Right lobe of liver (tissue), 6 donors: ENCODE measurements at regions not wholly inside any gene's neighbourhood (a gene's known extent, or its start where the extent isn't known, plus 50 kb on each side); places are given as distances from the start of the nearest gene placed in this dataset.

Source experiments
- ATAC-seq, 4 donors: fragments of 200-7000 bp; cut with Tn5 transposase; one replicate each; pipeline ENCODE4 v1.9.1; 2020; ENCODE audit warnings: mild to moderate bottlenecking in 4 of 4, moderate library complexity in 4 of 4
- DNase-seq, 3 donors: peaks; one replicate each; pipeline ENCODE4 v3.0.0-alpha.2; 2020
- H3K27ac ChIP-seq, 3 donors: fragments of 200-600 bp; one replicate each; pipeline ENCODE4 v1.8.0; 2022
- H3K27me3 ChIP-seq, 2 donors: fragments of 200-600 bp; one replicate each; pipeline ENCODE4 v1.8.0; 2022
- H3K36me3 ChIP-seq, 4 donors: fragments of 200-600 bp; sonication (generic) in 1 of 4; one replicate each; pipeline versions ENCODE4 v1.5.1 to v1.8.0; 2017 to 2022; ENCODE audit warnings: control low read depth in 1 of 4
- H3K4me1 ChIP-seq, 4 donors: fragments of 200-600 bp; sonication (generic) in 1 of 4; one replicate each; pipeline versions ENCODE4 v1.5.1 to v1.8.0; 2017 to 2022; ENCODE audit warnings: control low read depth in 1 of 4
- H3K4me3 ChIP-seq, 3 donors: fragments of 200-600 bp; one replicate each; pipeline ENCODE4 v1.8.0; 2022
- H3K9me3 ChIP-seq, 4 donors: fragments of 200-600 bp; sonication (generic) in 1 of 4; one replicate each; pipeline versions ENCODE4 v1.5.1 to v1.8.0; 2017 to 2022; ENCODE audit warnings: control low read depth in 1 of 4
- CTCF ChIP-seq, 4 donors: fragments of 200-600 bp in 3 of 4; fragments of 450-650 bp in 1 of 4; IDR thresholded peaks; one replicate each; pipeline versions ENCODE4 v1.5.1 to v1.8.0; 2016 to 2022; ENCODE audit warnings: antibody characterized with exemption in 4 of 4, mild to moderate bottlenecking in 2 of 4
- POLR2A ChIP-seq: fragments of 450-650 bp; IDR thresholded peaks from one replicate; pipeline ENCODE4 v1.6.1; 2017; ENCODE audit warnings: antibody characterized with exemption, mild to moderate bottlenecking
- WGBS: methylation state at CpG from one replicate; pipeline ENCODE4 v1.1.6; 2018; ENCODE audit warnings: low coverage, low lambda C conversion rate; ENCODE audit not compliant: insufficient coverage; ENCODE audit errors: missing lambda C conversion rate; 5-methylcytosine and 5-hydroxymethylcytosine counted together
- intact Hi-C, 2 donors: fragments of 100-400 bp; cut with DNase I; formaldehyde crosslinking; loops; one replicate each; pipeline versions ENCODE4 v1.11.2 to v1.14.1; 2022
- donor health status: DM: no; HTN: yes; CAD: no.
- donor health status: DM: no; HTN: no; CAD: no.
- donor health status: DM: no; HTN: no; CAD: no.
- donor health status: DM: no; HTN: yes; CAD: no.
- donor health status: DM: no; HTN: yes; CAD: no.

DNA sequence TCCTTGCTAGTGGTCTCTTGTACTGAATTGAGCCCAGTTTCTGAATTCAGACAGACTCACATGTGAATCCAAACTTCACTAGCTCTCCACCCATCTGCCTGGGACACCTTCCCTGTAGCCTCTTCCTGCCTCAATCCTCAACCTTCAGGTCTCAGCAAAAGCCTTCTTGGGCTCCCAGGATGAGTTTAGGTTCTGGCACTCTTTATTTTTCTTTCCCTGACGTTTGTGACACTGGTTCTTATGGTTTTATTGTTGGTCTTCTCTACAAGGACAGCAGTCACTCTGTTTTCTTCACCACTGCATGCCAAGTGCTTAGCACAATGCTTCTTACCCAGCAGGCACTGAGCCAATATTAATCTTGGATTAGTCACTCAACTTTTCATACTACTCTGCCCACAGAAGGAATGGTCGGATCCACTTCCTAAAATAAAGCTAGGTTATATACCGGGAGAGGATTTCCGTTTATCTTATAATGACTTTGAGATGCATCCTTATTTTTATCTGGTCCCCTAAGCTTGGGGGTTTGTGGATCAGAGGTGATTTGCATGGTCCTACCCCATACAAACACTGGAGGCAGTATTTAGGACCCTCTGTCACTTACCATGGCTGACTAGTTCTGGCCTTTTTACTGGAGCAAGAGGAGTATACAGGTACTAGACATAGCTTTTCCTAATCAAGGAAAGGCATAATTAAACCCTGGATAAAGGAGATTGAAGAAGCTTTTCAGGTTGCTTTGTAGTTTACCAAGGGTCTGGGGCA lies 186.3 kb downstream of the MYCN start:
- ATAC-seq (no peak), DNase-seq (no peak)
- intact Hi-C loops: no loop called here
- Histone ChIP-seq H3K4me1 (no peaks in the 10 kb centered on the region), H3K27me3 (no peaks in the 10 kb centered on the region), H3K27ac (no peak overlapping the region), H3K4me3 (no peak overlapping the region), H3K36me3 (no peaks in the 10 kb centered on the region), H3K9me3 (no peaks in the 10 kb centered on the region)
- TF ChIP-seq CTCF (IDR thresholded peaks at IDR 0.05) (no peak), POLR2A (no peak)
- 67% methylated on average over 4 of the region's 4 CpGs for WGBS

- H3K27me3 ChIP-seq: no peaks in the 10 kb centered on the region
- H3K27ac ChIP-seq: no peak overlapping the region
- intact Hi-C loops: no loop called here
- 70% methylated on average over 8 of the region's 18 CpGs for WGBS
- H3K36me3 ChIP-seq: no peaks in the 10 kb centered on the region
- H3K9me3 ChIP-seq: no peaks in the 10 kb centered on the region
- H3K4me1 ChIP-seq: no peaks in the 10 kb centered on the region
- TF ChIP-seq CTCF (IDR thresholded peaks at IDR 0.05): no peak
- no peak for TF ChIP-seq POLR2A
- no peak overlapping the region for H3K4me3 ChIP-seq
- peak in 1 of 4 donors; percentile 18 for ATAC-seq
- no peak for DNase-seq
These were observed 185.5 kb downstream of the MYCN start for GRCh38 chr2:16125614-16126516.

DNA sequence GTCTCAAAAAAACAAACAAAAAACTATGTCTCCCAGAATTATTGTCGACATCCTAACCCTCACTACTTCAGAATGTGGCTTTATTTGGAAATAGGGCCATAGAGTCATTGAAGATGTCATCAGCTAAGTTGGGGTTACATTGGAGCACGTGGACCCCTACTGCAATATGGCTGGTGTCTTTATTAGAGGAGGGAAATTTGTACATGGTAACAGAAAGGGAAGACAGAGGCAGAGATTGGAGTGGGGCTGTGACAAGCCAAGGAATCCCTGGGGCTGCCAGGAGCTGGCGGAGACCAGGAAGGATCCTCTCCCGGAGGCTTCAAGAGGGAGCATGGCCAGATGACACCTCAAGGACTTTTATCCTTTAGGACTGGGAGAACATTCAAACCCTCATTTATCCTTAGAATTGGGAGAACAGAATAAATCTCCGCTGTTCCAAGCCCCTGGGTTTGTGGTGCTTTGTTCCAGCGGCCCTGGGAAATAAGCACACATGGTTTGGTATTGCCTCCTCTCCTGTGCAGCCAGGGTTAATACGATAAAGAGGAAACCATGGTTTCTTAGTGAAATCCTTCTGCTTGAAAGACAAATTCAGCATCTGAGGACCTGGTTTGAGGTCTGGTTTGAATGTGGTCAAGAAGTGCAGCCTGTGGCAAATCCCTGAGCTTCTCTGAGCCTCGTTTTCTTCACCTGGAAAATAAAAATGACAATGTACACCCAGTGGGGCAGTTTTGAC lies 184.7 kb downstream of the MYCN start:
- Histone ChIP-seq H3K27ac (no peak overlapping the region), H3K4me1 (no peaks in the 10 kb centered on the region), H3K4me3 (no peak overlapping the region), H3K27me3 (no peaks in the 10 kb centered on the region), H3K9me3 (no peaks in the 10 kb centered on the region), H3K36me3 (no peaks in the 10 kb centered on the region)
- TF ChIP-seq CTCF (IDR thresholded peaks at IDR 0.05): no peak
- TF ChIP-seq POLR2A: no peak
- ATAC-seq (no peak), DNase-seq (no peak)
- WGBS: 65% methylated on average over 7 of the region's 8 CpGs
- intact Hi-C loops: no loop called here

DNA sequence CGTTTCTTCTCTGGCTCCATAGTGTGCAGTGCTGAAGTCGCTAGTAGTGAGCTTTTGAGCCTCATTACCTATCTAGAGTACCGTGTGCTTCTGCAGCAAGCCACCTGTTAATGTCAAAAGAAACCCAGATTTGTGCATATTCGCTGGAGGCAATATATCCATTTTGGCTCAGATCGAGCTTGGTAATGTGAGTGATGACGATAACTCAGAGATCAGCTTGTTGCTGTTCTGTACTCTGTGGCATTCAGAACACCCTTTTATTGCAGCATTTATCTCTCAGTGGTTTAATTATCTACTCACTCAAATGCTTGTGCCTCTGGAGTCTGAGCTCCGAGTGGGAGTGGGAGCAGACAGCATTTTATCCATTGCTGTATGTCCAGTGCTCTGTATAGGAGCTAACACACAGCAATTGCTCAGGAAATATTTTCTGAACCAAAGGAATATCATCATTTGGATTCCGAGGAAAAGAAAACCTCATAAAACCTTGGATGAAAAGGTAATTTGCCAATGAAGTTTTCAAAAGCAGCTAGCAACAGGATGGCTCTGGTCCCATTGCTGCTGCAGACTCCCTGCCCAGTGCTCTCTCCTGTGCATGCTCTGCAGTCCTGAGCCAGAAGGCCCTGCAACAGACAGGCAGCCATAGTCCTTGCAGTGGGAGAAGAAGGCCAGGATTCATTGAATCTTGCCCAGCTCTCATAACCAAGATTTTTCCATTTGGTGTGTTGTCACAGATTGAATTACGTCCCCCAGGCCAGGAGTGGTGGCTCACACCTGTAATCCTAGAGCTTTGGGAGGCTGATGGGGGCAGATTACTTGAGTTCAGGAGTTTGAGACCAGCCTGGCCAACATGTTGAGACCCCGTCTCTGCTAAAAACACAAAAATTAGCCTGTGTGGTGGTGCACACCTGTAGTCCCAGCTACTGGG lies 183.8 kb downstream of the MYCN start:
- H3K4me1 ChIP-seq: no peaks in the 10 kb centered on the region
- intact Hi-C loops: no loop called here
- WGBS: 79% methylated on average over 8 of the region's 10 CpGs
- H3K27me3 ChIP-seq: no peaks in the 10 kb centered on the region
- H3K36me3 ChIP-seq: no peaks in the 10 kb centered on the region
- TF ChIP-seq CTCF (IDR thresholded peaks at IDR 0.05) (no peak), POLR2A (no peak)
- no peak for DNase-seq
- no peak for ATAC-seq
- no peak overlapping the region for H3K27ac ChIP-seq
- no peaks in the 10 kb centered on the region for H3K9me3 ChIP-seq
- no peak overlapping the region for H3K4me3 ChIP-seq
